ENCODE measurements at regions not wholly inside any gene's neighbourhood (a gene's known extent, or its start where the extent isn't known, plus 50 kb on each side); places are given as distances from the start of the nearest gene placed in this dataset.
"Not testable (repeated sequence)": the region's sequence is repeated elsewhere in the genome, so short reads cannot be mapped to it uniquely, and the experiment has no call there.

DNA sequence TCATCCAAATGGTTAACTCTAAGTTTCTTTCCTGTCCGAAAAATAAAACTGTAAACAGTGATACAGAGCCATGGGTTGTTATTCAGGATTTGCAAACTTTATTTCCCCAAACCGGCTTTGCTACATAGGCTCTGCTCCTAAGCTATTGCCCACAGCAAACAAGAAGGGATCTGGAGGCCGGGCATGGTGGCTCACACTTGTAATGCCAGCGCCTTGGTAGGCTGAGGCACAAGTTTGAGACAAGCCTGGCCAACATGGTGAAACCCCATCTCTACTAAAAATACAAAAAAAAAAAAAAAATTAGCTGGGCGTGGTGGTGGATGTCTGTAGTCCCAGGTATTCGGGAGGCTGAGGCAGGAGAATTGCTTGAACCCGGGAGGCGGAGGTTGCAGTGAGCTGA lies 60.6 kb upstream of the PMEPA1 start:
- in situ Hi-C loops (cut with HindIII; ENCODE audit: low sequenced_read_pairs) = not testable (repeated sequence)

DNA sequence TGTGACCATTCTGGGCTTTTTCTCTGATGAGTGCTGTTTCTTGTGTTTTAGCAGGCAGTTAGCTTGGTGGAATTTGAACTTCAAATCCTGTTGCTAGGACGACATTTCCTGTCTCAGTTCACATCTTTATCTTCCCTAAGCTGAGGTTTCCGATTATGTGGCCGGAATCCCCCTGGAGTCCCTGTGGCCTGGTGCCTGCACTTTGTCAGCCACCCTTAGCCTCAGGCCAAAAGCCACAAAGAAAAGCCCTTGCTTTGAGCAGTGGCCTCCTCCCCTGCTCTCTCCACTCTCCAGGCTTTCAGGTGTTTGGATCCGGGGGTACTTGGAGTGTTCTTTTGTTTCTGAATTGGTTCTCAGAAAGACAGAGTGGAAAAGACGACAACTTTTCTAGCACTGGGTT lies 59.9 kb upstream of the PMEPA1 start:
- in situ Hi-C loops (cut with HindIII; ENCODE audit: low sequenced_read_pairs) = no loop called here

DNA sequence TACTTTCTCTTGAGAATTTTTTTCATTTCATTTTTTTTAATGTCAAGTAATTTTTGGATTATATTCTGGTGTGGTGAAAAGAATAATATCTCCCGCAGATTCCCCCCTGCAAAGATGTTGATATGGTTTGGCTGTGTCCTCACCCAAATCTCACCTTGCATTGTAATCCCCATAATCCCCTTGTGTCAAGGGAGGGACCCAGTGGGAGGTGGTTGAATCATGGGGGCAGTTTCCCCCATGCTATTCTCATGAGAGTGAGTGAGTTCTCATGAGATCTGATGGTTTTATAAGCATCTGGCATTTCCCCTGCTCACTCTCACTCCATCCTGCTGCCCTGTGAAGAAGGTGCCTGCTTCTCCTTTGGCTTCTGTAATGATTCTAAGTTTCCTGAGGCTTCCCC lies 58.7 kb upstream of the PMEPA1 start:
- in situ Hi-C loops (cut with HindIII; ENCODE audit: low sequenced_read_pairs) = no loop called here

DNA sequence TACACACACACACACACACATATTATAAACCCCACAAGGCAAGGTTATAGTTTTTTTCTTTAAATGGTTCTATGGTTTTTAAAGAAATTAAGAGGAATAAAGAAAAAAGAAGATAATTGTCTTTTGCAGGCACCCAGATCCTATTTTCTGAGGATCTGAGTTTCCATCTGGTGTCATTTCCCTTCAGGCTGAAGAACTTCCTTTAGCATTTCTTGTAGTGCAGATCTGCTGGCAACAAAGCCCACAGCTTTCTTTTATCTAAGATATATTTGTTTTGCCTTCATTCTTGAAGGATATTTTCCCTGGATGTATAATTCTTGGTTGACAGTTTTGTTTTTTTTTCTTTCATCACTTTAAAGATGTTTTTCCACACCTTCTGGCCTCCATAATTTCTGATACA lies 57.6 kb upstream of the PMEPA1 start:
- in situ Hi-C loops (cut with HindIII; ENCODE audit: low sequenced_read_pairs) = no loop called here

DNA sequence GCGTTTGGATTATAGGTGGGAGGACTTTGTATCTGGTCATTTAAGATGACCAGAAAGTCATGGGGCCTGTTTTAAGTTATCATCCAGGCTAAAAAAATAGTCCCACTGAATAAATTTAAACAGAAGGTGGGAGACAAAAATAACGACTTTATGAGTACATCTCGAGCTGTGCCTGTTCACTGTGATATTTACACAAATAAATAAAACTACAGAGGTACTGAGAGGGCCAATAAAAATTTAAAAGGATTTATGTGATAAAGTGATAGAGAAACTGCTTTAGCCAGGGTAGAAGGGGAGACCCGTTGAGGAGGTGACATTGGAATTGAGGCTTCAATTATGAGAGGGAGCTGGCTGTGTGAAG lies 53.4 kb upstream of the PMEPA1 start:
- in situ Hi-C loops (cut with HindIII; ENCODE audit: low sequenced_read_pairs) = no loop called here

DNA sequence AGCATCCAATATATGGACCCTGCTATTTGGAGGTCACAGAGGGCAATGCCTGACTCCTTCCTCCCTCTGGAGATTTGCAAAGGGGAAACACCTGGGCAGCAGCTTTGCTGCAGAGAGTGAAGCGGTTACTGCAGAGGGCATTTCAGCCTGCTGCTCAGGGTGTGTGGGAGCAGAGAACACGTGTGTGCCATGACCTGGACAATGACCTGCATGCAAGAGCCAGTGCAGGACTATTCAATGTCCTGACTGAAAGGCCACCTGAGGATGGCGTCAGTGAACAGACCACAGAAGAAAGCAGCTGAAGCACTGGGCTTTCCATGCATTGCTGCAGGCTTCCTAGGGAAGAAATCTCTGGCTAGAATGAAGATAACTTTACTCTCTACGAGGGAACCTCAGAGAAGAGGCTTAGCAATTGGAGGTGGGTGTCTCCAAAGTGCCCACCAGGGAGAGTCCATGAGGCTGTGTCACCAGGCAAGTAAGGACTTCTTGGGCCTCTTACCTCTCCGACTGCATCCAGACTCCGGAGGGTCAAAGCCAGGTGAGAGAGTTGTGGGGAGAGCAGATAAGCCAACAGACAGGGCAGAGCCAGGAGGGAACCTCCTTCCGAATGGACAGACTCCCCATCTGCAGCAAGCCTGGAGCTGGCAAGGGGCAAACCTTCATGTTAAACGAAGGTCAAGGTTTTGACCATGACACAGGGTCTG lies 52.9 kb upstream of the PMEPA1 start:
- in situ Hi-C loops (cut with HindIII; ENCODE audit: low sequenced_read_pairs) = no loop called here

DNA sequence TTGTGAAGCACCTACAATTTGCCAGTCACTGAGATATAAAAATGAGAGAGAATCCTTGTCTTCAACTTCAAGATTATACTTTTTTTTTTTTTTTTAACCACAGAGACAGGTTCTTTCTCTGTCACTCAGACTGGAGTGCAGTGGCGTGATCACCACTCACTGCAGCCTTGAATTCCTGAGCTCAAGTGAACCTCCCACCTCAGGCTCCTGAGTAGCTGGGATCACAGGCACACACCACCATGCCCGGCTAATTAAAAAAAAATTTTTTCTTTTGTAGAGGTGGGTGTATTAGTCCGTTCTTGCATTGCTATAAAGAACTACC lies 51.6 kb upstream of the PMEPA1 start:
- in situ Hi-C loops (cut with HindIII; ENCODE audit: low sequenced_read_pairs) = no loop called here

DNA sequence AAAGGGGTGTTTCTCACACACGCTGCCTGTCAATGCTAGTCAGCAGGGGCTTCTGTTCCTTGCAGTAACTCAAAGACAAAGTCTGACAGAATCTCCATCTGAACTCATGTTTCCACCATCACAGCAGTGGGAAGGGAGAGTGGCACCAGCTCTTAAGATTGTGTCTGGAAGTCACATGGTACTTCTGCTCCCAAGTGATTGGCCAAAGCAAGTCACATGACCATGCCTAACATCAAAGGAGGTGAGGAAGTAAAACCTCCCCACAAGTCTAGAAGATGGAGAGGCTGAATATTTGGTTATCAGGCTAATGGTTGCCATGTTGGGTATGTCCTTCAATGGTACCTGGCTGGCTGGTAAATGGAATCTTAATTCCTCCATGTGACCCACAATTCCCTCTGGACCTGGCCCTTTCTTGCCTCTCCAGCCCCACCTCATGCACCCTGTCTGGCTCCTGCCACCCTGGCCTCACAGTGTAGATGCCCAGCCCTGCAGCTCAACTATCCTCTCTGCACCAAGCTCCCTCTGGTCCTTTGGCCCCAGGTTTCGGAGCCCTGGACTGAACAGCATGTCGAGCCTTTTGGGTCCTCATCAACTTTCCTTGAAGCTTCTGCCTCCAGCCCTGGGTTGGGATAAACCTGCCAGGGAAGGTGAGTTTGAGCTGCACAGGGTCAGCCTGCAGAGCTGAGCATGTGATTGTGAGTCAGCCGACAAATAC lies 51.0 kb upstream of the PMEPA1 start:
- in situ Hi-C loops (cut with HindIII; ENCODE audit: low sequenced_read_pairs) = no loop called here

DNA sequence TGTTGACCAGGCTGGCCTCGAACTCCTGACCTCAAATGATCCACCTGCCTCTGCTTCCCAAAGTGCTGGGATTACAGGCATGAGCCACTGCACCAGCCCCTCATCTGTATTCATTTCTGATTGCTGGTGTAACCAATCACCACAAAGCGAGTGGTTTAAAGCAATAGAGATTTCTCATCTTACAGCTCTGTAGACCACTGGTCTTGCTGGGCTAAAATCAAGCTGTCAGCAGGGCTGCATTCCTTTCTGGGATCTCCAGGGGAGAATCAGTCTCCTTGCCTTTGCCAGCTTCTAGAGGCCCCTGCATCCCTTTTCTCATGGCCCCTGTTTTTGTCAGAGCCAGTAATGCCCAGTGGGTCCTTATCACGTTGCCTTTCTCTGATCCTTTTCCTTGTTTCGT lies 49.9 kb upstream of the PMEPA1 start:
- in situ Hi-C loops (cut with HindIII; ENCODE audit: low sequenced_read_pairs) = no loop called here
